ENCODE measurements at regions not wholly inside any gene's neighbourhood (a gene's known extent, or its start where the extent isn't known, plus 50 kb on each side); places are given as distances from the start of the nearest gene placed in this dataset.

GRCh38 chr2:18889565-18890332, 300.4 kb upstream of the NT5C1B start:
- no peak for ATAC-seq
- no peak for DNase-seq

- DNase-seq (no peak), ATAC-seq (no peak)
Measured at GRCh38 chr2:18885457-18885856, 296.1 kb upstream of the NT5C1B start.

GRCh38 chr2:18883616-18884456, 294.5 kb upstream of the NT5C1B start:
- ATAC-seq (no peak), DNase-seq (no peak)

- ATAC-seq, result no peak
Measured at GRCh38 chr2:18871430-18871829, 282.1 kb upstream of the NT5C1B start.

GRCh38 chr2:18870307-18870706, 280.9 kb upstream of the NT5C1B start:
- DNase-seq (no peak), ATAC-seq (no peak)

More at GRCh38 chr2:18871430-18871829, 282.1 kb upstream of the NT5C1B start:
- DNase-seq, result no peak

- ATAC-seq (no peak), DNase-seq (no peak)
Measured at GRCh38 chr2:18861951-18862350, 272.6 kb upstream of the NT5C1B start.

- no peak for ATAC-seq
- DNase-seq, result no peak
Measured at GRCh38 chr2:18860179-18860578, 270.8 kb upstream of the NT5C1B start.

GRCh38 chr2:18856765-18857164, 267.4 kb upstream of the NT5C1B start:
- DNase-seq (no peak), ATAC-seq (no peak)

- ATAC-seq (no peak), DNase-seq (no peak)
Measured at GRCh38 chr2:18855027-18855426, 265.7 kb upstream of the NT5C1B start.

GRCh38 chr2:18849841-18850578, 260.6 kb upstream of the NT5C1B start:
- ATAC-seq, result no peak

GRCh38 chr2:18848646-18849045, 259.3 kb upstream of the NT5C1B start:
- DNase-seq (no peak), ATAC-seq (no peak)

More at GRCh38 chr2:18849841-18850578, 260.6 kb upstream of the NT5C1B start:
- DNase-seq, result no peak

GRCh38 chr2:18845854-18846445, 256.6 kb upstream of the NT5C1B start:
- no peak for DNase-seq
- ATAC-seq, result no peak

- no peak for DNase-seq
Measured at GRCh38 chr2:18842836-18843235, 253.5 kb upstream of the NT5C1B start.

GRCh38 chr2:18841248-18842150, 252.1 kb upstream of the NT5C1B start:
- DNase-seq, result no peak
- ATAC-seq, result no peak

More at GRCh38 chr2:18842836-18843235, 253.5 kb upstream of the NT5C1B start:
- ATAC-seq, result no peak

- no peak for ATAC-seq
Measured at GRCh38 chr2:18837240-18837639, 247.9 kb upstream of the NT5C1B start.

GRCh38 chr2:18836436-18836835, 247.1 kb upstream of the NT5C1B start:
- DNase-seq (no peak), ATAC-seq (no peak)

More at GRCh38 chr2:18837240-18837639, 247.9 kb upstream of the NT5C1B start:
- no peak for DNase-seq

GRCh38 chr2:18835787-18836186, 246.4 kb upstream of the NT5C1B start:
- no peak for DNase-seq
- ATAC-seq, result no peak

- DNase-seq (no peak), ATAC-seq (no peak)
Measured at GRCh38 chr2:18834341-18834740, 245.0 kb upstream of the NT5C1B start.

- ATAC-seq, result no peak
- no peak for DNase-seq
Measured at GRCh38 chr2:18833941-18834340, 244.6 kb upstream of the NT5C1B start.

GRCh38 chr2:18831916-18832510, 242.6 kb upstream of the NT5C1B start:
- no peak for ATAC-seq
- DNase-seq, result no peak

- no peak for ATAC-seq
Measured at GRCh38 chr2:18830962-18831361, 241.6 kb upstream of the NT5C1B start.

More at GRCh38 chr2:18830962-18831361, 241.6 kb upstream of the NT5C1B start:
- no peak for DNase-seq
